GM18499 (cell line): ENCODE measurements at regions not wholly inside any gene's neighbourhood (a gene's known extent, or its start where the extent isn't known, plus 50 kb on each side); places are given as distances from the start of the nearest gene placed in this dataset.
"Not testable (repeated sequence)": the region's sequence is repeated elsewhere in the genome, so short reads cannot be mapped to it uniquely, and the experiment has no call there.

Experiments used
- ATAC-seq: cut with Tn5 transposase; IDR thresholded peaks from one replicate; pipeline ENCODE4 v1.9.1; 2021; ENCODE audit warnings: moderate number of reproducible peaks; ENCODE audit not compliant: insufficient read depth, unreplicated experiment

DNA sequence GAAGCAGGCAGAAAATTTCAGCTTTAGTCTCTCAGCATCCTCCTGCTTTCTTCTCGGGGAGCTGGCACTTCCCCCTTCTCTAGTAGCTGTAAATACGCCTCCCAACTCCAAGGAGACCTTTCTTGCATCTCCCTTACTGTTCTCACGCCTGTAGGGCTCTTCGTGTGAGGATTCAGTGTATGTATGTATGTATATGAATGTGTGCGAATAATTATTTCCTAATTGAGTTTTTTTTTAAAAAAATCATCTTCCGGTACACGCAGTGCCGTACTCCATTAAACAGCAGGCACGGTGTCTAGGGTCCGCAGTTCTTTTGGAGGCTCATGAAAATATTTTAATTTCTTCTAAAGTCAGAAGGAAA, 85.4 kb downstream of the HFE start:
- no peak for ATAC-seq

DNA sequence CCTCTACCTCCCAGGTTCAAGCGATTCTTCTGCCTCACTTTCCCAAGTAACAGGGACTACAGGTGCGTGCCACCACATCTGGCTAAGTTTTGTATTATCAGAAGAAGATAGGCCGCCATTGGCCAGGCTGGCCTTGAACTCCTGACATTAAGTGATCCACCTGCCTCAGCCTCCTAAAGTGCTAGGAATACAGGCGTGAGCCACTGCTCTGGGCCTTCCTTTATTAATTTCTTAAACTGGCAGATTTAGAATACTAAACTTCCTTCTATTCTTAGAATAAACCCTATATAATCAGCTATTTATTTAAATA, 86.6 kb downstream of the HFE start:
- no peak for ATAC-seq

DNA sequence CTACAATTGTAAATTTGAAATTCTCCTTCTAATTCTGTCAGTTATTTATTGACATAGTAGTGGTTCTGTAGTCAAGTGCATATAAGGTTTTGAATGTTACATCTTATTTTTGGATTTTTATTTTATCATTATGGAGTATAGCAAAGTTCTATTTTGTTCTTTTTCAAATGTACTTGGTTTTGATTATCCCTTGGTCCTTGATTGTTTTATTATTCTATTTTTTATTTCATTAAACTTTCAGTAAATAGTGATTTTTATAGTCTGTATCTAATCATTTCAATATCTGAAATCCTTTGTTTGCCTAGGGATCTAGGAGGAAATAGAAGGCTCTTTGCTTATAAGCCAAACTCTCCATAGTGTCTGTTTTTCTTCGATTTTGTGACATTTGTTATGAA, 87.8 kb downstream of the HFE start:
- no peak for ATAC-seq

DNA sequence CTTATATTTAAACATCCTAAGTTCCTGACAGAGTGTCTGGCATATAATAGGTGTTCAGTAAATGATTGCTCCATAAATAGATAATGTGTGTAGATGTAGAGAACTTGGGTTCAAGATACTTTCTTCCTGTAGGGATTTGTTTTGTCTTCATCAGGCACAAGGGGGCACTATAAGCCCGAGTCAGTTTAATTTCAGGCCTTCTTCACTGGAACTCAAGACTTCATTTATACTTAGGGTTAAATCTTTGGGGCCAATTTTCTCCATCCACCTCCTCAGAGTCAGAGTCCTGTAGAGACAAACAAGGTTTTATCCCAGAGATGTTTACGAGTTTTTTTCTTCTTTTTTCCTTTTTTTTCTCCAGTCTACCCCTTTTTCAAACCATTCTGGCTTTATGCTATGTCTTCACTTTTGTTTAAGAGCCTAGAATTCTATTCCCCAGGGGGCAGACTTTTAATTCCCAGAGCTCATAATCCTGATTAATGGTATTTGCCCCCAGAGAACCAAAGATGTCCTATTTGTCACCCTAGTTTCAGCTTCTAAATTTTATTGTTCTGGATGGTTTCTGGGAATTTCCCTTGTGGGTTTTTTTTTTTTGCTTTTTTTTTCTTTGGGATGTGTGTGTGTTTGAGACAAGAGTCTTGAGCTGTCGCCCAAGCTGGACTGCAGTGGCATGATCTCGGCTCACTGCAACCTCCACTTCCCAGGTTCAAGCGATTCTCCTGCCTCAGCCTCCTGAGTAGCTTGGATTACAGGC, 88.4 kb downstream of the HFE start:
- no peak for ATAC-seq

DNA sequence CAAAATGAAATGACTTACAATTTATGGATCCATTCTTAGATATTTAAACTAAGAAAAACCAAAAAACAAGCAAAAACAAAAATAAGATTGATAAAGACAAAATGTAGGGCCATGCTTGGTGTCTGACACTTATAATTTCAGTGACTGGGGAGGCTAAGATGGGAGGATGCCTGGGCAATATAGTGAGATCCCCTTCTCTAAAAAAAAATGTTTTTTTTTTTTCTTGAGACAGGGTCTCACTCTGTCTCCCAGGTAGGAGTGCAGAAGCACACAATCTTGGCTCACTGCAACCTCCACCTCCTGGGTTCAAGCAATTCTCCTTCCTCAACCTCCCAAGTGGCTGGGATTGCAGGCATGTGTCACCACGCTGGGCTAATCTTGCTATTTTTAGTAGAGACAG, 92.4 kb downstream of the HFE start:
- ATAC-seq: no peak

DNA sequence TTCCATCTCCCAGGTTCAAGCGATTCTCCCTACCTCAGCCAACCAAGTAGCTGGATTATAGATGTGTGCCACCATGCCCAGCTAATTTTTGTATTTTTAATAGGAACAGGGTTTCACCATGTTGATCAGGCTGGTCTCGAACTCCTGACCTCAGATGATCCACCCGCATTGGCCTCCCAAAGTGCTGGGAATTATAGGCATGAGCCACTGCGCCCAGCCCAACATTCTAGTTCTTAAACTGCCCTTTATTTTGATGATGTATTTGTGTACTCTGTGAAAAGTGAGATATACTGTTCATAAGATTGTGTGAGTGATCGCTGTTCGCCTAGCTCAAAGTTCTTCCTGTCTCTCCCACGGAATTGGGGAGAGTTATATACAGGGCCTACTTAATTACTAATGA, 93.1 kb downstream of the HFE start:
- no peak for ATAC-seq

DNA sequence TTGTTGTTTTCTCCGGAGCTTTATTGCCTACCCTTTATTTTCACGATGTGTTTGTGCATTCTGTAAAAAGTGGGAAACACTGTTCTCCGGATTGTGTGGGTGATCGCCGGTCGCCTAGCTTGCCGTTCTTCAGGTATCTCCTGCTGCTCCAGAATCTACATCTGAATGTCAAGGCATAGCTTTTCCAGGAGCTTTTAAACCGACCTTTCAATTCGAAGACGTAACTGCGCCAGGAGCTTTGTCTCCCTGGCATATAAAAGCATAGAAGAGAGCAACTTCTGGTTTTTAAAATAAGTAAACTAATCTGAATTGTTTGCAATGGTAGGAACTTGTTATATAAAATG, 96.0 kb downstream of the HFE start:
- no peak for ATAC-seq

DNA sequence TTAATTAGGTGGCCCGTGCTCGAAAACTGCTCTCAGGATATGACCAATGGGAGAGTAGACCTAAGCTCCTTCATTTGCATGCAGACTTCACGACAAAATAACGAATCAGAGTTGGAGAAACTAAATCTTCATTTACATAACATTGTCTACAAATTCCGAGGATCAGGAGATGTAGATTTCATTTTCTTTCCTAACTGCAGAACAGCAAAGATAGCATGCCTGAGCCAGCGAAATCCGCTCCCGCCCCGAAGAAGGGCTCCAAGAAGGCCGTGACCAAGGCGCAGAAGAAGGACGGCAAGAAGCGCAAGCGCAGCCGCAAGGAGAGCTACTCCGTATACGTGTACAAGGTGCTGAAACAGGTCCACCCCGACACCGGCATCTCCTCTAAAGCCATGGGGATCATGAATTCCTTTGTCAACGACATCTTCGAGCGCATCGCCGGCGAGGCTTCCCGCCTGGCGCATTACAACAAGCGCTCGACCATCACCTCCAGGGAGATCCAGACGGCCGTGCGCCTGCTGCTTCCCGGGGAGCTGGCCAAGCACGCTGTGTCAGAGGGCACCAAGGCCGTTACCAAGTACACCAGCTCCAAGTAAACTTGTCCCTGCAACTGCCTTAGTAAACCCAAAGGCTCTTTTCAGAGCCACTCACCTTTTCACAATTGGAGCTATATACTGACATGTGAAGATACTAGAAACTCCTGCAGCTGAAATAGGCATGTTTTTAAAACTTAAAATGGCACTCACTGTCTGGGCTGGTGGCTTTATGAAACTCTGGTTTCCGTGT, 96.5 kb downstream of the HFE start:
- no peak for ATAC-seq

DNA sequence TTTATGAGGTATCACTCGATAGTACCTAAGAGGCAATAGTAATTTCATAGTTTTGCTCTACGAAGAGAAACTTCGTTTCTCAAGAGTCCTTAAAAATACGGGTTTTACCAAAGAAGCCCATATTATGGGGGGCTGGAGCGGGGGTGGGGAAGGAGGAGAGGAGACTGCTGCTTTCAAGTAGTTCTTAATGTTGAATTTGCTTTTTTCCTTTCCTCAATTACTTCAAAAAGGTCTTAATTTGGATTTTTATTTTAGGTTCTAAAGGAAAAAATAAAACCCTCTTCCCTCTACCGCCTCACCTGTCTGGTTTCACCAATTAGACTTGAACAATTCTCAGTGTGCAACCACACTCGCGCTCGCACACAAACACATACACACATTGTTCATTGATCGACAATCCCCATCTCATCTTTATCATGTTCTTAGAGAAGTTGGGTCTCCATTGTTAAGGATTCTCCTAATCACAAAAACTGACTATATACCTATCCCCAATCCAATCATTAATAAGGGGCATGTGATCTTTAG, 97.2 kb downstream of the HFE start:
- no peak for ATAC-seq

DNA sequence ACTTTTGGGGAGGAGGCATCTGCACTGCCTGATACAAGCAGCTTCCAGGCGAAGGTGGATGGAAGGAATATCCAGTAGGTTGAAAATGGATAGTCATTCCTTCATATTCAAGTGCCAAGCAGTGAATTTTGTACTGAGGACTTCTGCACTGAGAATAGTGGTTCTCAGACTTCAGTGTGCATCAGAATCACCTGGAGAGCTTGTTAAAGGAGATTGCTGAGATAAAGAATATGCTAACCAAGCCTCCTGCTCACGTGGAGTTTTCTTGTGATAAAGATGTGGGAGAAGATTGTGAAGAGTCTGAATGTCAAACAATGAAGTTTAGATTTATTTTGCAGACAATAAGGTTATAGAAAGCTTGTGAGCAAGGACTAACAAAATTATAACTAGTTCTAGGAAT, 97.8 kb downstream of the HFE start:
- no peak for ATAC-seq

DNA sequence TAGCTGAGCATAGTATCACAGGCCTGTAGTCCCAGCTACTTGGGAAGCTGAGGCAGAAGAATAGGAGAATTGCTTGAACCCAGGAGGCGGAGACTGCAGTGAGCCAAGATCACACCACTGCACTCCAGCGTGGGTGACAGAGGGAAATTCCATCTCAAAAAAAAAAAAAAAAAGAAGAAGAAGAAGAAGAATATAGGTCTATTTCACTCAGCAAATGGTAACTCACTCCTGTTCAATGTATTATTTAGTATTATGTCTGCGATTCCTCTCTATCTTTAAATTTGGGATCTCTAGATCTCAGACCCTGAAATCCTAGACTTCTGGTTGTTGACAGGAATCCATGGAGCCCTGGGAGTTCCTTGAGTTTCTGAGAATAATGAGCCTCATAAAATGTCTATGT, 98.6 kb downstream of the HFE start:
- no peak for ATAC-seq

DNA sequence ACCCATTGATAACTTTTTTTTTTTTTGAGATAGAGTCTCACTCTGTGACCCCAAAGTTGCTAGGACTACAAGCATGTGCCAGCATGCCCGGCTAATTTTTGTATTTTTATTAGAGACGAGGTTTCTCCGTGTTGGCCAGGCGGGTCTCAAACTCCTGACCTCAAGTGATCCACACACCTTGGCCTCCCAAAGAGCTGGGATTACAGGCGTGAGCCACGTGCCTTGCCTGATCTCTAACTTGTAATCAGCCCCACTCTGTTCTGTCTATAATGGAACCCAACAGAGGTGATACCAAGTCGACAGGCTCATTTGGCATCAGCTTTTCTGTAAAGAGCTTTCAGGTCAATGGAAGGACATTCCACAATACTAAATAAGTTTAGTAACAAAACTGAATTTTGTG, 99.4 kb downstream of the HFE start:
- ATAC-seq: no peak

DNA sequence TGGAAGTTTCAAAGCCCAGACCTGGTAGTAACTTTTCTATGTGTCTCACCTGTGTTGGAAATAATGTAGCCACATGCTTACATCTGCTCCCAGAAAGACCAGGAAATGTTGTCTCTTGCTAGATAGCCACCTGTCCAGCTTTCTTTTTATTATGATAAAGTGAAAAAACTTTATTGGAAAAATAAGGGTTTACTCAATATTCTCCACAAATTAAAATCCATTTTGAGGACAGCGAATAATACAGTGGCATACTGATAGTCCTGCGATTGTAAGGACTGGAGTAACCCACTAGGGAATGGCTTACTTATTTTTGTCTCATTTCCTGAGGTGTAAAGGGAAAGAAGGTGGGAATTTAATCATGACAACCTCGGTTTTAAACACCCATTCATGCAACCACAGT, 100.1 kb downstream of the HFE start:
- no peak for ATAC-seq

DNA sequence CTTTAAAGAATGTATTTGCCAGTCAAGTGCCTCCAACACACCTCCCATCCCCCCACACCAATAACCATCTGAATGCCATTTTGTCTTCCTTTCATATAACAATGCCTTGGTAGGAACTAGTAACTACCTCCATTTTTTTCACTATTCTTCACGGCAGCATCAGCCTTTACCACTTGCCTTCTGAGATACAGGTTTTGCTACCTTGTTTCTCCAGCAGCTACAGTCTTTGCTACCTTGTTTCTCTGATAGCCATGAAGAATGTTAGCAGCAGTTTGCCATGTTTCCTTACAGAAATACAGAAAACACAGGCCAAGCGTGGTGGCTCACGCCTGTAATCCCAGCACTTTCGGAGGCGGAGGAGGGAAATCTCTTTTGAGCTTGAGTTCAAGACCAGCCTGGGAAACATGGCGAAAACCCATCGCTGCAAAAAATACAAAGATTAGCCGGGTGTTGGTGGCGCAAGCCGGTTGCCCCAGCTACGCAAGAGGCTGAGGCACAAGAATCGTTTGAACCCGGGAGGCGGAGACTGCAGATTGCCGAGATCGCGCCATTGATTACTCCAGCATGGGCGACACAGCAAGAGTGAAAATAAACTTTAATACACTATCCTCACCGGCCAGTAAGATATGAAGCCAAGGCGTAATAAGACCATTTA, 100.9 kb downstream of the HFE start:
- no peak for ATAC-seq

DNA sequence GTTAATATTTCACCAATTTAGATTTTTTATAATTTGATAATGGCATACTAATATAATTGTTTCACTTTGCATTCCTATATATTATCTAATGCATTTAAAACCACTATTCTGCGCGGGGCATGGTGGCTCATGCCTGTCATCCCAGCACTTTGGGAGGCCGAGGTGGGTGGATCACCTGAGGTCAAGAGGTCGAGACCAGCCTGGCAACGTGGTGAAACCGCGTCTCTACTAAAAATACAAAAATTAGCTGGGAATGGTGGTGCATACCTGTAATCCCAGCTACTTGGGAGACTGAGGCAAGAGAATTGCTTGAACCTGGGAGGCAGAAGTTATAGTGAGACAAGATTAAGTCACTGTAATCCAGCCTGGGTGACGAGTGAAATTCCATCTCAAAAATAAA, 104.3 kb downstream of the HFE start:
- ATAC-seq: not testable (repeated sequence)

DNA sequence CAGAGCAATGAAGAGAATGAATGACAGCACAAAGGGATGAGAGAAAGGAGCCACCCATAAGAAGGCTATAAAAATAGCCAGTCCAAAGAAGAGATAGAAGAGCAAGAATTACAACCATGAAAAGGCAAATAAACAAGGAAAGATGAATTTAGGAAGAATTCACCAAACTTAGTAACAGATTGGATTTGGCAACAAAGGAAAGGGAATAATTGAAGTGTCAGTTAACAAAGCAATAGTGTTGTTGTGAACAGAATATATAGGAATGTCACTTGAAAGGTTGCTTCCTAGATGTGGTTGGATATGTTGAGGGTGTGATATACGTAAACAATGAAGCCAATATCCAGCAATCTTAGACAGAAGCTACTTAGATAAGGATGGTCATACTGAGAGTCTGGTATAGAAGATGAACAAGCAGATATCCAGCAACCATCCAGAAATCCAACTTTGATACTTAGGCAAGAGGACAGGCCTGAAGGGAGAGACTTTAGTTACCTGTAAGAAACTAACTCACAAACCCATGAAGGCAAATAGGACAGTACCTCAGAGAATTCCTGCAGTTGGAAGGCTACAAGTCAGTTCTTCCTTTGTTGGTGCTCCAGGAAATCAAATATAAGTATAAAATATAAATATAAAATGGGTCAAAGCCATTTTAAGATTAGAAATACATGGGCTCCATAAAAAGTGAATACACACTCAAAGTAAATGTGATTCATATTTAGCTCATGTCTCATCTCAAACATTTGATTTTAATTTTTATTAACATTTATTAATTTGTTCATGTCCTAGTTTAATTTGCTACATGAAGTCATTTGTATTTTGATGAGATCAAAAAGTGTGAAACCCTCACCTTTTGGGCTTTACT, 106.5 kb downstream of the HFE start:
- ATAC-seq: no peak

DNA sequence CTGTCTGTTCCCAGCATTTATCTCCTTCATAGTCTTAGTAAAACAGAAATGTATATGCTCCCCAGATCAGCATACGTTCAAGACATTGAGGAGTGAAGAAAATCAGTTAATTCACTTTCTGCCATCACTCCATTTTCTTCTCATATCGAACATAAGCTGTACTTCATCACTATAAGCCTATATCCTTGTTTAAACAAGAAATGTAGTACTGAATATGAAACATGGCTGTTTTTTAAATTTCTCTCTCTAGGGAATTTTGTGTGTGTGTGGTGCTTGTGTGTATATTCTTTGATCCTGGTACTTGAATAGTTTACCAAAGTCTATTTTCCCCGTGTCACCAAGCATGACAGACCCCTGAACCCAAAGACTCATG, 107.1 kb downstream of the HFE start:
- ATAC-seq: no peak

DNA sequence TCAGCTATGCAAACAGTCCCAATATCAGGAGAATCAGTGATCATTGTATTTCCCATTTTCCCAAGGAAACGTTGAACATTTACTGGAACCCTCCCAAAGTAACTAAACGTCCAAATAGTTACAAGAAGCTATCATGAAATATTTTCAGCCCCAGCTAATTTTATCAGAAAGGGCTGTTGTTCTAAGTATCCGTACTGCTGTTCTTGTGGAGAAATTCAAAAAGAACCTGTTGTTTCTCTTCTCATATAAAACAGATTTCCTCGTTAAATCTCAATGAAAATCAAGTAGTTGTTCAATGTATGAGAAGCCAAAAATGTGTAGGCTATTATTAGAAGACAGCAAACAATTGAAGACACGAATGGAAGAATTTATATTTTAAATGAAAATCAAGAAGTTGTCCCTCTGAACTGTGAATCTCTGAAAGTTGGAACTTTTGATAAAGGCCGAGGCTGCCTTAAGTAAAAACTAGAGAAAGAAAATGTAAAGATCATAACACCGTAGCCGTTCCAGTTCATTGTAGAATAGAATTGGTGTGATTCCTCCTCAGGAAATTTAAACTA, 107.7 kb downstream of the HFE start:
- no peak for ATAC-seq

DNA sequence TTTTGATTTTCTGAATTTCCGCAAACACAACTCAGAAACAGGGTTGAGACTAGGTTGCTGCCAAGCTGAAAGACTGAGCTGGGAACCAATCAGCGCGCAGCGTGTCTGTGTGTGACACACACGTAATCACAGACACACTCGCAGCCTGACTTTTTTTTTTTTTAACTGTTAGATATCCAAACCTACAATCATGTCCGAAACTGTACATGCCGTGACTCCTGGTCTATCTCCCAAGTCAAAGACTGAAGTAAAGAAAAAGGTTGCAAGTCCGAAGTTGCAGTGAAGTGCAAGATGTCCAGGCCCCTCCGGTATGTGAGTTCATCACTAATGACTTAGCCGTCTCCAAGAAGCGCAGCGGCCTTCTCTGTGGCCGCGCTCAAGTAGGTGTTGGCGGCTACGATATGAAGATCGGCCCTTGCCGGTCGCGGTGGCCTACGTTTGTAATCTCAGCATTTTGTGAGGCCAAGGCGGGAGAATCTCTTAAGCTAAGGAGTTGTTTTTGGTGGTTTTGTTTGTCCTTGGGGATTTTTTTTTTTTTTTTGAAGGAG, 108.2 kb downstream of the HFE start:
- peak; percentile 23 for ATAC-seq
